SK-N-SH (cell line): ENCODE measurements at regions not wholly inside any gene's neighbourhood (a gene's known extent, or its start where the extent isn't known, plus 50 kb on each side); places are given as distances from the start of the nearest gene placed in this dataset.

Experiments used
- CTCF ChIA-PET: fragments of 300-600, 350-600 bp; formaldehyde crosslinking; extraction: SDS; loops from one replicate; lab custom pipeline; 2021; lab: Yijun Ruan, JAX
- POLR2A ChIA-PET: fragments of 350-600 bp; sonication (Branson Sonifier 250); formaldehyde crosslinking; extraction: SDS; loops from one replicate; lab custom pipeline; 2020; ENCODE audit warnings: antibody characterized with exemption, inconsistent platforms; lab: Yijun Ruan, JAX
- DNase-seq: peaks from one replicate; pipeline ENCODE4 v3.0.0; 2012
- H2AFZ ChIP-seq: fragments of 200-600 bp; sonication (generic); 2 replicates; pipeline ENCODE4 v1.8.1; 2016; ENCODE audit warnings: antibody characterized with exemption, mild to moderate bottlenecking, low read depth
- H3F3A ChIP-seq: fragments of 200-600 bp; sonication (generic); replicated peaks from 2 replicates; pipeline ENCODE3; 2016; ENCODE audit warnings: antibody characterized with exemption, mild to moderate bottlenecking; ENCODE audit not compliant: insufficient read depth
- H3K27ac ChIP-seq, 2 experiments: fragments of 200-500 bp in 1 of 2; fragments of 200-600 bp in 1 of 2; sonication (Bioruptor generic) in 1 of 2; sonication (generic), shearing (Covaris generic) in 1 of 2; 2 replicates each; pipeline versions ENCODE4 v1.5.1 to v1.6.1; 2014 to 2016; ENCODE audit warnings: low read depth in 2 of 2, inconsistent platforms in 1 of 2, low read length in 1 of 2, mild to moderate bottlenecking in 1 of 2, mixed read lengths in 1 of 2
- H3K27me3 ChIP-seq: fragments of 200-600 bp; sonication (generic), shearing (Covaris generic); 2 replicates; pipeline ENCODE4 v1.6.1; 2016; ENCODE audit warnings: mixed run types; ENCODE audit not compliant: insufficient read depth
- H3K36me3 ChIP-seq, 2 experiments: fragments of 200-500 bp in 1 of 2; fragments of 200-600 bp in 1 of 2; sonication (Bioruptor generic) in 1 of 2; sonication (generic) in 1 of 2; replicated peaks in 1 of 2; 2 replicates each; pipeline versions ENCODE3 to v1.5.1; 2014 to 2016; ENCODE audit warnings: low read length in 1 of 2, mild to moderate bottlenecking in 1 of 2; ENCODE audit not compliant: insufficient read depth in 2 of 2, control insufficient read depth in 1 of 2
- H3K4me1 ChIP-seq, 2 experiments: fragments of 200-500 bp in 1 of 2; fragments of 200-600 bp in 1 of 2; sonication (Bioruptor generic) in 1 of 2; sonication (generic), shearing (Covaris generic) in 1 of 2; 2 replicates each; pipeline versions ENCODE4 v1.5.1 to v1.6.1; 2014 to 2016; ENCODE audit warnings: low read depth in 1 of 2, low read length in 1 of 2, mixed run types in 1 of 2; ENCODE audit not compliant: insufficient read depth in 2 of 2, control insufficient read depth in 1 of 2
- H3K4me2 ChIP-seq: fragments of 200-600 bp; sonication (generic), shearing (Covaris generic); 2 replicates; pipeline ENCODE4 v1.6.1; 2017; ENCODE audit warnings: mixed run types
- H3K4me3 ChIP-seq, 2 experiments: fragments of 200-500 bp in 1 of 2; fragments of 200-600 bp in 1 of 2; sonication (Bioruptor generic) in 1 of 2; sonication (generic), shearing (Covaris generic) in 1 of 2; 2 replicates each; pipeline versions ENCODE4 v1.5.1 to v1.8.1; 2014 to 2016; ENCODE audit warnings: low read depth in 2 of 2, inconsistent platforms in 1 of 2, low read length in 1 of 2, mild to moderate bottlenecking in 1 of 2, mixed read lengths in 1 of 2, moderate library complexity in 1 of 2
- H3K79me2 ChIP-seq: fragments of 200-600 bp; sonication (generic); 2 replicates; pipeline ENCODE4 v1.8.1; 2017; ENCODE audit warnings: mild to moderate bottlenecking; ENCODE audit not compliant: insufficient read depth
- H3K9ac ChIP-seq: fragments of 200-600 bp; sonication (generic); 2 replicates; pipeline ENCODE4 v1.6.1; 2017; ENCODE audit warnings: mixed run types
- H3K9me2 ChIP-seq: fragments of 200-600 bp; sonication (generic); 2 replicates; pipeline ENCODE4 v1.6.1; 2017; ENCODE audit warnings: mixed run types
- H3K9me3 ChIP-seq: fragments of 200-600 bp; sonication (generic); 2 replicates; pipeline ENCODE4 v1.6.1; 2017; ENCODE audit warnings: mixed run types, mild to moderate bottlenecking, moderate library complexity
- H4K20me1 ChIP-seq: fragments of 200-600 bp; sonication (generic); 2 replicates; pipeline ENCODE4 v1.6.1; 2017; ENCODE audit warnings: mild to moderate bottlenecking, mixed run types; ENCODE audit not compliant: insufficient read depth
- CHD2 ChIP-seq: fragments of 150-350 bp; IDR thresholded peaks from 2 replicates; pipeline ENCODE4 v1.6.1; 2018; ENCODE audit warnings: low read length; ENCODE audit not compliant: partially characterized antibody
- ELF1 ChIP-seq: IDR thresholded peaks from 2 replicates; pipeline ENCODE4 v1.4.0; 2012
- EP300 ChIP-seq, 2 experiments: IDR thresholded peaks; 2 replicates each; pipeline versions ENCODE4 v1.4.0 to v1.6.1; 2012; ENCODE audit warnings: borderline replicate concordance in 1 of 2, low read depth in 1 of 2, low read length in 1 of 2
- EZH2phosphoT487 ChIP-seq: fragments of 200-600 bp; sonication (generic); IDR thresholded peaks from 2 replicates; pipeline ENCODE4 v1.6.1; 2017; ENCODE audit warnings: low read depth, mixed run types, mild to moderate bottlenecking, antibody characterized with exemption, moderate library complexity, borderline replicate concordance
- FOSL2 ChIP-seq: IDR thresholded peaks from 2 replicates; pipeline ENCODE4 v1.4.0; 2012; ENCODE audit warnings: low read depth, mild to moderate bottlenecking, moderate library complexity, borderline replicate concordance
- FOXJ3 ChIP-seq: sonication (generic); formaldehyde crosslinking; IDR thresholded peaks from 2 replicates; pipeline ENCODE4 v1.5.1; 2020; ENCODE audit warnings: mild to moderate bottlenecking, missing genetic modification reagents
- FOXM1 ChIP-seq: IDR thresholded peaks from 2 replicates; pipeline ENCODE4 v1.4.0; 2012; ENCODE audit warnings: low read depth, mild to moderate bottlenecking
- GABPA ChIP-seq: IDR thresholded peaks from 2 replicates; pipeline ENCODE4 v1.4.0; 2012; ENCODE audit warnings: low read depth, mild to moderate bottlenecking
- GATA2 ChIP-seq: sonication (generic); formaldehyde crosslinking; IDR thresholded peaks from 2 replicates; pipeline ENCODE4 v1.5.0; 2020; ENCODE audit warnings: mild to moderate bottlenecking, missing genetic modification reagents
- JUND ChIP-seq: IDR thresholded peaks from 2 replicates; pipeline ENCODE4 v1.4.0; 2012
- MAX ChIP-seq: IDR thresholded peaks from 2 replicates; pipeline ENCODE4 v1.4.0; 2012; ENCODE audit warnings: low read depth
- MEF2A ChIP-seq: IDR thresholded peaks from 2 replicates; pipeline ENCODE4 v1.4.0; 2012; ENCODE audit warnings: low read depth, borderline replicate concordance
- NFIC ChIP-seq: IDR thresholded peaks from 2 replicates; pipeline ENCODE4 v1.4.0; 2012; ENCODE audit warnings: borderline replicate concordance
- NRF1 ChIP-seq: IDR thresholded peaks from 2 replicates; pipeline ENCODE4 v1.6.1; 2012; ENCODE audit warnings: low read depth, mild to moderate bottlenecking, low read length
- RCOR1 ChIP-seq: fragments of 150-350 bp; IDR thresholded peaks from 2 replicates; pipeline ENCODE4 v1.6.1; 2017; ENCODE audit warnings: antibody characterized with exemption, low read length
- REST ChIP-seq: IDR thresholded peaks from 2 replicates; pipeline ENCODE4 v1.6.1; 2012; ENCODE audit warnings: mild to moderate bottlenecking, low read depth, low read length, moderate library complexity
- RFX5 ChIP-seq: IDR thresholded peaks from 2 replicates; pipeline ENCODE4 v1.6.1; 2012; ENCODE audit warnings: mild to moderate bottlenecking, improper control_type of control experiment, low read length
- SIN3A ChIP-seq: IDR thresholded peaks from 2 replicates; pipeline ENCODE4 v1.6.1; 2012; ENCODE audit warnings: low read depth, mild to moderate bottlenecking, low read length, moderate library complexity, borderline replicate concordance
- SMC3 ChIP-seq: IDR thresholded peaks from 2 replicates; pipeline ENCODE4 v1.6.1; 2012; ENCODE audit warnings: low read depth, low read length, improper control_type of control experiment
- TAF1 ChIP-seq: IDR thresholded peaks from 2 replicates; pipeline ENCODE4 v1.6.1; 2012; ENCODE audit warnings: low read depth, mild to moderate bottlenecking, low read length, moderate library complexity, borderline replicate concordance
- TEAD4 ChIP-seq: IDR thresholded peaks from 2 replicates; pipeline ENCODE4 v1.4.0; 2012; ENCODE audit warnings: mild to moderate bottlenecking, borderline replicate concordance; ENCODE audit not compliant: insufficient read depth
- YY1 ChIP-seq: IDR thresholded peaks from 2 replicates; pipeline ENCODE4 v1.4.0; 2012; ENCODE audit warnings: low read depth, mild to moderate bottlenecking
- WGBS: methylation state at CpG from one replicate; pipeline ENCODE4 v1.1.6; 2017; ENCODE audit warnings: low lambda C conversion rate; 5-methylcytosine and 5-hydroxymethylcytosine counted together
- TF ChIP-seq, protein P1 (sequence below): fragments of 150-350 bp; IDR thresholded peaks from 2 replicates; pipeline ENCODE4 v1.6.1; 2016; ENCODE audit warnings: mild to moderate bottlenecking, low read depth, low read length
- TF ChIP-seq, protein P2 (sequence below): IDR thresholded peaks from 2 replicates; pipeline ENCODE4; 2012
- TF ChIP-seq, protein P3 (sequence below): fragments of 200-600 bp; sonication (generic); IDR thresholded peaks from 2 replicates; pipeline ENCODE4 v1.6.1; 2017; ENCODE audit warnings: antibody characterized with exemption, mild to moderate bottlenecking, moderate library complexity

- Histone ChIP-seq H3K27me3 (no peaks in the 10 kb centered on the region), H3K4me2 (peak overlapping the region; percentile 75), H3K4me3 (peak overlapping the region; percentile 71 to 92), H3K4me1 (no peaks in the 10 kb centered on the region), H3F3A (peaks cover 34% of the 10 kb centered on the region), H2AFZ (peak overlapping the region; percentile 83), H4K20me1 (no peaks in the 10 kb centered on the region), H3K9me3 (no peaks in the 10 kb centered on the region), H3K9me2 (no peaks in the 10 kb centered on the region), H3K9ac (peak overlapping the region; percentile 48; the same call in 1 of the 2 replicates), H3K36me3 (no peaks in the 10 kb centered on the region), H3K27ac (peak overlapping the region; percentile 47 to 60), H3K79me2 (no peaks in the 10 kb centered on the region)
- peak; percentile 62 for DNase-seq
- POLR2A ChIA-PET: interaction anchor here (0.5 to 1.1 kb wide), 4 partner anchors 119 to 209 kb away, joined by 3 read pairs; a partner anchor contains a TSS
- CTCF ChIA-PET: interaction anchor here (0.8 to 2.1 kb wide), 18 partner anchors 10 to 854 kb away, joined by 3 to 12 read pairs (median 3); no protein-coding TSS in a partner anchor
- WGBS: 2% methylated on average over 28 of the region's 28 CpGs
- TF ChIP-seq SIN3A (0 out of 2 replicates have a peak, but pooled peaks have one; percentile 8), TAF1 (peak; percentile 35; the same call in 1 of the 2 replicates), NRF1 (no peak), YY1 (no peak), RFX5 (no peak), FOXM1 (no peak), SMC3 (no peak), CHD2 (peak; percentile 76), GABPA (no peak), REST (no peak), RCOR1 (peak; percentile 72), ELF1 (no peak; the same call in 1 of the 2 replicates), FOSL2 (peak; percentile 50), EZH2phosphoT487 (no peak), JUND (no peak), TEAD4 (peak; percentile 76; the same call in 1 of the 2 replicates), FOXJ3 (CRISPR knock-in tag) (no peak), GATA2 (CRISPR knock-in tag) (peak; percentile 33; the same call in 1 of the 2 replicates), MAX (peak; percentile 54), NFIC (no peak), MEF2A (no peak), EP300 (IDR thresholded peaks at IDR 0.05; ENCODE audit: borderline replicate concordance in 1 of 2, low read depth in 1 of 2, low read length in 1 of 2) (no peak)
- TF ChIP-seq, protein P1, sequence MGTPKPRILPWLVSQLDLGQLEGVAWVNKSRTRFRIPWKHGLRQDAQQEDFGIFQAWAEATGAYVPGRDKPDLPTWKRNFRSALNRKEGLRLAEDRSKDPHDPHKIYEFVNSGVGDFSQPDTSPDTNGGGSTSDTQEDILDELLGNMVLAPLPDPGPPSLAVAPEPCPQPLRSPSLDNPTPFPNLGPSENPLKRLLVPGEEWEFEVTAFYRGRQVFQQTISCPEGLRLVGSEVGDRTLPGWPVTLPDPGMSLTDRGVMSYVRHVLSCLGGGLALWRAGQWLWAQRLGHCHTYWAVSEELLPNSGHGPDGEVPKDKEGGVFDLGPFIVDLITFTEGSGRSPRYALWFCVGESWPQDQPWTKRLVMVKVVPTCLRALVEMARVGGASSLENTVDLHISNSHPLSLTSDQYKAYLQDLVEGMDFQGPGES: no peak
- TF ChIP-seq, protein P2, sequence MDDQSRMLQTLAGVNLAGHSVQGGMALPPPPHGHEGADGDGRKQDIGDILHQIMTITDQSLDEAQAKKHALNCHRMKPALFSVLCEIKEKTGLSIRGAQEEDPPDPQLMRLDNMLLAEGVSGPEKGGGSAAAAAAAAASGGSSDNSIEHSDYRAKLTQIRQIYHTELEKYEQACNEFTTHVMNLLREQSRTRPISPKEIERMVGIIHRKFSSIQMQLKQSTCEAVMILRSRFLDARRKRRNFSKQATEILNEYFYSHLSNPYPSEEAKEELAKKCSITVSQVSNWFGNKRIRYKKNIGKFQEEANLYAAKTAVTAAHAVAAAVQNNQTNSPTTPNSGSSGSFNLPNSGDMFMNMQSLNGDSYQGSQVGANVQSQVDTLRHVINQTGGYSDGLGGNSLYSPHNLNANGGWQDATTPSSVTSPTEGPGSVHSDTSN: no peak
- TF ChIP-seq, protein P3, sequence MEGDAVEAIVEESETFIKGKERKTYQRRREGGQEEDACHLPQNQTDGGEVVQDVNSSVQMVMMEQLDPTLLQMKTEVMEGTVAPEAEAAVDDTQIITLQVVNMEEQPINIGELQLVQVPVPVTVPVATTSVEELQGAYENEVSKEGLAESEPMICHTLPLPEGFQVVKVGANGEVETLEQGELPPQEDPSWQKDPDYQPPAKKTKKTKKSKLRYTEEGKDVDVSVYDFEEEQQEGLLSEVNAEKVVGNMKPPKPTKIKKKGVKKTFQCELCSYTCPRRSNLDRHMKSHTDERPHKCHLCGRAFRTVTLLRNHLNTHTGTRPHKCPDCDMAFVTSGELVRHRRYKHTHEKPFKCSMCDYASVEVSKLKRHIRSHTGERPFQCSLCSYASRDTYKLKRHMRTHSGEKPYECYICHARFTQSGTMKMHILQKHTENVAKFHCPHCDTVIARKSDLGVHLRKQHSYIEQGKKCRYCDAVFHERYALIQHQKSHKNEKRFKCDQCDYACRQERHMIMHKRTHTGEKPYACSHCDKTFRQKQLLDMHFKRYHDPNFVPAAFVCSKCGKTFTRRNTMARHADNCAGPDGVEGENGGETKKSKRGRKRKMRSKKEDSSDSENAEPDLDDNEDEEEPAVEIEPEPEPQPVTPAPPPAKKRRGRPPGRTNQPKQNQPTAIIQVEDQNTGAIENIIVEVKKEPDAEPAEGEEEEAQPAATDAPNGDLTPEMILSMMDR: no peak
These were observed 215.2 kb upstream of the ZNF184 start for GRCh38 chr6:27688014-27688586.
